ENCODE measurements at regions not wholly inside any gene's neighbourhood (a gene's known extent, or its start where the extent isn't known, plus 50 kb on each side); places are given as distances from the start of the nearest gene placed in this dataset.

GRCh38 chr7:34558022-34558421 lies 100.0 kb upstream of the NPSR1 start:
- Mint-ChIP-seq H3K4me3 (ENCODE audit: unreplicated experiment) (no peak overlapping the region), H3K9me3 (ENCODE audit: unreplicated experiment) (peaks cover 48% of the 10 kb centered on the region), H3K4me1 (ENCODE audit: insufficient read depth, unreplicated experiment) (no peaks in the 10 kb centered on the region), H3K36me3 (ENCODE audit: insufficient read depth, unreplicated experiment) (no peaks in the 10 kb centered on the region), H3K27ac (ENCODE audit: low read depth, unreplicated experiment) (no peak overlapping the region), H3K27me3 (ENCODE audit: insufficient read depth, unreplicated experiment) (no peaks in the 10 kb centered on the region)
- intact Hi-C loops (cut with micrococcal nuclease) = no loop called here
- no TSS peak for BruUV-seq (replicated peaks)
- ChIA-PET POLR2A (no interaction called here), CTCF (interaction anchor here (0.6 kb wide), 1 partner anchor 661 kb away, joined by 3 read pairs; no protein-coding TSS in a partner anchor)
- TF ChIP-seq, protein P1, sequence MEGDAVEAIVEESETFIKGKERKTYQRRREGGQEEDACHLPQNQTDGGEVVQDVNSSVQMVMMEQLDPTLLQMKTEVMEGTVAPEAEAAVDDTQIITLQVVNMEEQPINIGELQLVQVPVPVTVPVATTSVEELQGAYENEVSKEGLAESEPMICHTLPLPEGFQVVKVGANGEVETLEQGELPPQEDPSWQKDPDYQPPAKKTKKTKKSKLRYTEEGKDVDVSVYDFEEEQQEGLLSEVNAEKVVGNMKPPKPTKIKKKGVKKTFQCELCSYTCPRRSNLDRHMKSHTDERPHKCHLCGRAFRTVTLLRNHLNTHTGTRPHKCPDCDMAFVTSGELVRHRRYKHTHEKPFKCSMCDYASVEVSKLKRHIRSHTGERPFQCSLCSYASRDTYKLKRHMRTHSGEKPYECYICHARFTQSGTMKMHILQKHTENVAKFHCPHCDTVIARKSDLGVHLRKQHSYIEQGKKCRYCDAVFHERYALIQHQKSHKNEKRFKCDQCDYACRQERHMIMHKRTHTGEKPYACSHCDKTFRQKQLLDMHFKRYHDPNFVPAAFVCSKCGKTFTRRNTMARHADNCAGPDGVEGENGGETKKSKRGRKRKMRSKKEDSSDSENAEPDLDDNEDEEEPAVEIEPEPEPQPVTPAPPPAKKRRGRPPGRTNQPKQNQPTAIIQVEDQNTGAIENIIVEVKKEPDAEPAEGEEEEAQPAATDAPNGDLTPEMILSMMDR (IDR thresholded peaks at IDR 0.05; ENCODE audit: unreplicated experiment) = no peak
- DNase-seq (ENCODE audit: unreplicated experiment) = no peak

- H3K36me3 Mint-ChIP-seq (ENCODE audit: insufficient read depth, unreplicated experiment) = no peaks in the 10 kb centered on the region
- peaks cover 16% of the 10 kb centered on the region for H3K9me3 Mint-ChIP-seq (ENCODE audit: unreplicated experiment)
- no peaks in the 10 kb centered on the region for H3K4me1 Mint-ChIP-seq (ENCODE audit: insufficient read depth, unreplicated experiment)
- CTCF ChIA-PET = no interaction called here
- BruUV-seq (replicated peaks) = no TSS peak
- H3K27me3 Mint-ChIP-seq (ENCODE audit: insufficient read depth, unreplicated experiment) = no peaks in the 10 kb centered on the region
- intact Hi-C loops (cut with micrococcal nuclease) = no loop called here
- TF ChIP-seq, protein P1 (IDR thresholded peaks at IDR 0.05; ENCODE audit: unreplicated experiment) = no peak
- no peak for DNase-seq (ENCODE audit: unreplicated experiment)
- no peak overlapping the region for H3K27ac Mint-ChIP-seq (ENCODE audit: low read depth, unreplicated experiment)
- H3K4me3 Mint-ChIP-seq (ENCODE audit: unreplicated experiment) = no peak overlapping the region
- POLR2A ChIA-PET = no interaction called here
Observed at GRCh38 chr7:34564091-34564490, 93.9 kb upstream of the NPSR1 start.

GRCh38 chr7:34567906-34568305 lies 90.1 kb upstream of the NPSR1 start:
- H3K27ac Mint-ChIP-seq (ENCODE audit: low read depth, unreplicated experiment) = no peak overlapping the region
- no TSS peak for BruUV-seq (replicated peaks)

GRCh38 chr7:34569975-34570699 lies 87.9 kb upstream of the NPSR1 start:
- ChIA-PET POLR2A (interaction anchor here (0.7 kb wide), 1 partner anchor 896 kb away, joined by 3 read pairs; no protein-coding TSS in a partner anchor), CTCF (no interaction called here)
- DNase-seq (ENCODE audit: unreplicated experiment) = no peak
- TF ChIP-seq, protein P1 (IDR thresholded peaks at IDR 0.05; ENCODE audit: unreplicated experiment) = no peak
- no TSS peak for BruUV-seq (replicated peaks)
- H3K27ac Mint-ChIP-seq (ENCODE audit: low read depth, unreplicated experiment) = no peak overlapping the region
- intact Hi-C loops (cut with micrococcal nuclease) = no loop called here
- H3K4me3 Mint-ChIP-seq (ENCODE audit: unreplicated experiment) = no peak overlapping the region
- H3K9me3 Mint-ChIP-seq (ENCODE audit: unreplicated experiment) = peaks cover 8% of the 10 kb centered on the region
- H3K27me3 Mint-ChIP-seq (ENCODE audit: insufficient read depth, unreplicated experiment) = no peaks in the 10 kb centered on the region
- H3K36me3 Mint-ChIP-seq (ENCODE audit: insufficient read depth, unreplicated experiment) = no peaks in the 10 kb centered on the region
- no peaks in the 10 kb centered on the region for H3K4me1 Mint-ChIP-seq (ENCODE audit: insufficient read depth, unreplicated experiment)

More at GRCh38 chr7:34567906-34568305, 90.1 kb upstream of the NPSR1 start:
- Mint-ChIP-seq H3K4me3 (ENCODE audit: unreplicated experiment) (no peak overlapping the region), H3K4me1 (ENCODE audit: insufficient read depth, unreplicated experiment) (no peaks in the 10 kb centered on the region), H3K27me3 (ENCODE audit: insufficient read depth, unreplicated experiment) (no peaks in the 10 kb centered on the region), H3K9me3 (ENCODE audit: unreplicated experiment) (peaks cover 16% of the 10 kb centered on the region), H3K36me3 (ENCODE audit: insufficient read depth, unreplicated experiment) (no peaks in the 10 kb centered on the region)
- DNase-seq (ENCODE audit: unreplicated experiment) = no peak
- intact Hi-C loops (cut with micrococcal nuclease) = no loop called here
- ChIA-PET CTCF (no interaction called here), POLR2A (no interaction called here)
- TF ChIP-seq, protein P1 (IDR thresholded peaks at IDR 0.05; ENCODE audit: unreplicated experiment) = no peak

All from MCF 10A (cell line).